ENCODE measurements at regions not wholly inside any gene's neighbourhood (a gene's known extent, or its start where the extent isn't known, plus 50 kb on each side); places are given as distances from the start of the nearest gene placed in this dataset.

- TF ChIP-seq CTCF (IDR thresholded peaks at IDR 0.05; ENCODE audit: low read depth, low read length) (no peak), MAX (IDR thresholded peaks at IDR 0.05; ENCODE audit: low read depth, low read length) (no peak), POLR2A (IDR thresholded peaks at IDR 0.05; ENCODE audit: extremely low read depth, insufficient read length) (no peak)
Measured at GRCh38 chr18:77376043-77376732, 126.5 kb downstream of the GALR1 start.
